IgD-negative memory B cell (primary cell): ENCODE measurements at regions not wholly inside any gene's neighbourhood (a gene's known extent, or its start where the extent isn't known, plus 50 kb on each side); places are given as distances from the start of the nearest gene placed in this dataset.
"Not testable (repeated sequence)": the region's sequence is repeated elsewhere in the genome, so short reads cannot be mapped to it uniquely, and the experiment has no call there.

Experiments used
- H3K27ac Mint-ChIP-seq, 3 donors: one replicate each; pipeline ENCODE4 v1.8.0; 2020 to 2022; ENCODE audit warnings: mild to moderate bottlenecking in 3 of 3, mixed read lengths in 3 of 3, moderate library complexity in 1 of 3
- H3K27me3 Mint-ChIP-seq: one replicate; pipeline ENCODE4 v1.8.0; 2021; ENCODE audit warnings: mixed read lengths
- H3K36me3 Mint-ChIP-seq: one replicate; pipeline ENCODE4 v1.8.0; 2020; ENCODE audit warnings: mild to moderate bottlenecking, mixed read lengths
- H3K4me1 Mint-ChIP-seq, 3 donors: one replicate each; pipeline ENCODE4 v1.8.0; 2020 to 2022; ENCODE audit warnings: mixed read lengths in 3 of 3, mild to moderate bottlenecking in 1 of 3
- H3K4me3 Mint-ChIP-seq, 4 donors: one replicate each; pipeline ENCODE4 v1.8.0; 2020 to 2022; ENCODE audit warnings: mild to moderate bottlenecking in 4 of 4, mixed read lengths in 4 of 4, moderate library complexity in 3 of 4
- H3K9me3 Mint-ChIP-seq, 3 donors: one replicate each; pipeline ENCODE4 v1.8.0; 2020 to 2021; ENCODE audit warnings: mixed read lengths in 3 of 3, mild to moderate bottlenecking in 1 of 3

GRCh38 chr2:226483143-226483542, 316.5 kb downstream of the IRS1 start:
- peaks cover 5% of the 10 kb centered on the region for H3K27me3 Mint-ChIP-seq
- no peaks in the 10 kb centered on the region for H3K36me3 Mint-ChIP-seq
- H3K4me3 Mint-ChIP-seq: no peak overlapping the region
- H3K9me3 Mint-ChIP-seq: no peaks in the 10 kb centered on the region
- H3K4me1 Mint-ChIP-seq: no peaks in the 10 kb centered on the region
- no peak overlapping the region for H3K27ac Mint-ChIP-seq

DNA sequence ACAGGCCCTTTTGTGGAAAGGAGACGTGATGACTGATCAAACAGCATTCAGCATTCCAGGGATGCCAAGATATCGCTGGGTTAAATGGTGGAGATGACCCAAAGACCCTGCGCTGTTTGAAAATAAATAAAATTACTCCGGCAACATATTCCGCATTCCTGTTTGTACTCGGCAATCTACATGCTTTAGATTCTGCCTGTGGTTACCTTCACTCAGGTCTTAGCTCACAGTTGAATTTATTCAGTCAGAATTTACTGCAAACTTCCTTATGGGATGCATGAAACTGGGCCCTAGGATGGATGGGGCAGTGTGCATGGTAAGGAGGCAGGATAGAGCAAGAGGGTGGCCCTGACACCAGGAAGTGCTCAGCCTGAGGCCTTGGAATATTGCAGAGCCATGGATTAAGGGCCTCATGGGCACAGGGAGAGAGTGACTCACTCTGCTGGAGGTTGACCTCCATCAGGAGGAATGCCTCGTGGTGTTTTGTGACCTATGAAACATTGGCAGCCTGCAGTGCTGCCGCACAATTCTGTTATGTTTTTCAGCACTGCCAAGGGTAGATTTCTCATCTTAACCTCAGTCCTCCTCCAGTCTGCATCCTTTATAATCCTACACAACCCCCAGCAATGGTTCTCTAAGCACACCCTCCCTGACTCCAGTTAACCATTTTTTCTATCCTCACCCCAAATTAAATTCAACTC, 321.4 kb downstream of the IRS1 start:
- Mint-ChIP-seq H3K4me3 (no peak overlapping the region), H3K36me3 (no peaks in the 10 kb centered on the region), H3K27me3 (no peaks in the 10 kb centered on the region), H3K4me1 (no peaks in the 10 kb centered on the region), H3K27ac (no peak overlapping the region), H3K9me3 (peaks cover 0 to 1% (median 0%) of the 10 kb centered on the region in 3 donors)

GRCh38 chr2:226477221-226478108, 322.2 kb downstream of the IRS1 start:
- H3K27me3 Mint-ChIP-seq: no peaks in the 10 kb centered on the region
- H3K9me3 Mint-ChIP-seq: peaks cover 0 to 6% (median 1%) of the 10 kb centered on the region in 3 donors
- H3K27ac Mint-ChIP-seq: no peak overlapping the region
- no peaks in the 10 kb centered on the region for H3K4me1 Mint-ChIP-seq
- no peak overlapping the region for H3K4me3 Mint-ChIP-seq
- H3K36me3 Mint-ChIP-seq: no peaks in the 10 kb centered on the region

- Mint-ChIP-seq H3K9me3 (peaks cover 0 to 6% (median 1%) of the 10 kb centered on the region in 3 donors), H3K4me3 (no peak overlapping the region), H3K27ac (no peak overlapping the region), H3K4me1 (no peaks in the 10 kb centered on the region), H3K36me3 (no peaks in the 10 kb centered on the region), H3K27me3 (no peaks in the 10 kb centered on the region)
Observed at GRCh38 chr2:226475650-226476049, 324.0 kb downstream of the IRS1 start.

DNA sequence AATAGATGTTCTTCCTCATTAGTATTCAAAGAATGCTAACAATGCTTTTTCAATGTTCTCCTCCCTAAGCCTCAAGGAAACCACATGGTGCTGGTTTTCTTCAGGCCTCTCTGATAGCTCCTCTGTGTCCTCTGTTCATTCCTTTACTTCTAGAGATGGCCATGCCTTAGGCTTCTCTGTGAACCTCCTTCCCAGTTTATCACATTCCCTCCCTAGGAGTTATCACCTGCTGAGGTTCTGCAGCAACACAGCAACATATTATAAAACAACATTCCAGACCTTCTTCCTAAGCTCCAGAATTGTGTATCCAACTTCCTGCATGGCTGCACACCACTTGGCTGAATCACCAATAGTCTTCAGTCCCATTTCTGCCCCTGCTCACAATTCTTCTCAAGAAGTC, 325.5 kb downstream of the IRS1 start:
- H3K27ac Mint-ChIP-seq: no peak overlapping the region
- H3K36me3 Mint-ChIP-seq: no peaks in the 10 kb centered on the region
- no peak overlapping the region for H3K4me3 Mint-ChIP-seq
- peaks cover 0 to 6% (median 1%) of the 10 kb centered on the region in 3 donors for H3K9me3 Mint-ChIP-seq
- no peaks in the 10 kb centered on the region for H3K27me3 Mint-ChIP-seq
- H3K4me1 Mint-ChIP-seq: no peaks in the 10 kb centered on the region

GRCh38 chr2:226471987-226472470, 327.6 kb downstream of the IRS1 start:
- Mint-ChIP-seq H3K4me1 (no peaks in the 10 kb centered on the region), H3K9me3 (peaks cover 0 to 6% (median 1%) of the 10 kb centered on the region in 3 donors), H3K27me3 (no peaks in the 10 kb centered on the region), H3K36me3 (no peaks in the 10 kb centered on the region), H3K4me3 (no peak overlapping the region), H3K27ac (no peak overlapping the region)

- H3K27ac Mint-ChIP-seq: no peak overlapping the region
- no peaks in the 10 kb centered on the region for H3K27me3 Mint-ChIP-seq
- peaks cover 0 to 4% (median 3%) of the 10 kb centered on the region in 3 donors for H3K9me3 Mint-ChIP-seq
- H3K4me1 Mint-ChIP-seq: no peaks in the 10 kb centered on the region
- no peaks in the 10 kb centered on the region for H3K36me3 Mint-ChIP-seq
- H3K4me3 Mint-ChIP-seq: no peak overlapping the region
Observed at GRCh38 chr2:226467633-226468032, 332.0 kb downstream of the IRS1 start.

- no peak overlapping the region for H3K27ac Mint-ChIP-seq
Observed at GRCh38 chr2:226467221-226467620, 332.4 kb downstream of the IRS1 start.

DNA sequence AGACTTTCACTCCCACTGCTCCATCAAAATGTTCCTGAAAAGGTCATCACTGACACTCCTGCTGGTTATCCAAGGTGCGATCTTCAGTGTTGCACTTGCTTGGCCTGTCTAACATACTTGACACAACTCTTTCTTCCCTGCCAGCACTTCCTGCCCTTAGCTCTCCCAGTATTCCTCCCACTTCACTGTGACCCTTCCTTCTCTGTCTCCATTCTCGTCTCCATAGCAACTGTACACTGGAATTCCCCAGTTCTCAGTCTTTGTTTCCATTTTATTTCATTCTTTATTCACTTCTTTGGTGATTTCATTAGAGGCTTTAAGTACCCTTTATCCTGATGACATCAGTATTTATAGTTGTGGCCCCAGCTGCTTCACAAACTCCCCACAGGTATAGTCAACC, 333.0 kb downstream of the IRS1 start:
- Mint-ChIP-seq H3K36me3 (no peaks in the 10 kb centered on the region), H3K27me3 (no peaks in the 10 kb centered on the region), H3K4me3 (no peak overlapping the region), H3K9me3 (peaks cover 0 to 12% (median 9%) of the 10 kb centered on the region in 3 donors), H3K27ac (no peak overlapping the region), H3K4me1 (no peaks in the 10 kb centered on the region)

More at GRCh38 chr2:226467221-226467620, 332.4 kb downstream of the IRS1 start:
- Mint-ChIP-seq H3K4me1 (no peaks in the 10 kb centered on the region), H3K27me3 (no peaks in the 10 kb centered on the region), H3K9me3 (peaks cover 0 to 8% (median 8%) of the 10 kb centered on the region in 3 donors), H3K4me3 (no peak overlapping the region), H3K36me3 (no peaks in the 10 kb centered on the region)

DNA sequence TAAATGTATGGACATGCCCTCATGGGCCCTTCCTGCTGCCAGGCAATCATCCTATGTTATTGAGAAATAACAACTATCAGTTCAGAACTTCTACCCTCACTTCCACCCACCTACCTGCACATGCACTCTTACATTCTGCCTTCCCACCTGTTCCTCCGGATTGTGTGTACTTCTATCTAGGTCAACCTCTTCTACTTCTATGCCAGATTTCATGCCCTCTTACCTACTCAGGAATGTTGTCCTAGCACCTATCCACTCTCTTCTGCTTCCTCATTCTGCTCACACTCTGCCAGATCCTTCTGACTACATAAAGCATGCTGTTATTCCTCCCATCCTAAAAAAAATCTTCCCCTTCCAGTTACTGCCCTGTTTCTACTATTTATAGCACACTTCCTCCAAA, 333.5 kb downstream of the IRS1 start:
- Mint-ChIP-seq H3K36me3 (no peaks in the 10 kb centered on the region), H3K4me1 (no peaks in the 10 kb centered on the region), H3K9me3 (peaks cover 0 to 12% (median 9%) of the 10 kb centered on the region in 3 donors), H3K27me3 (no peaks in the 10 kb centered on the region), H3K27ac (no peak overlapping the region), H3K4me3 (no peak overlapping the region)

DNA sequence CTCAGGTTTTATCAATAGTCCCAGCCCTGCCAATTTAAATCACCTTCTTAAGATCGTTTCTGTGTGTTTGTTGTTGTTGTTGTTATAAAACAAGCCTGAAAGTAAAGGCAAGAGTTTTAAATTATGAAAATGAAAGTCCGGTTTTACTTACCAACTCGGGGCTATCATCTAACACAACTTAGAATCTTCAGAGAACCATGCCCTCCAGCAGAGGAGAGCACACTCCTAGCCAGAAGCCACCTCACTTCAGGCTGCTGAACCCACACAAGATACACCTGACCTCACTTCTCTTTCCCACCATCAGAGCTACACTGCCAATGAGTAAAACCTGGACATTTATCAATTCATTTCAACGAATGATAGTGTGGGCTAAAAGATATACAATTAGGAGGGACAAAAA, 335.2 kb downstream of the IRS1 start:
- Mint-ChIP-seq H3K4me1 (no peaks in the 10 kb centered on the region), H3K9me3 (peaks cover 0 to 12% (median 10%) of the 10 kb centered on the region in 3 donors), H3K4me3 (no peak overlapping the region), H3K36me3 (no peaks in the 10 kb centered on the region), H3K27me3 (no peaks in the 10 kb centered on the region), H3K27ac (no peak overlapping the region)

GRCh38 chr2:226463154-226463553, 336.5 kb downstream of the IRS1 start:
- Mint-ChIP-seq H3K27me3 (no peaks in the 10 kb centered on the region), H3K27ac (no peak overlapping the region), H3K9me3 (peaks cover 0 to 13% (median 12%) of the 10 kb centered on the region in 3 donors), H3K36me3 (no peaks in the 10 kb centered on the region), H3K4me1 (no peaks in the 10 kb centered on the region), H3K4me3 (no peak overlapping the region)

- no peaks in the 10 kb centered on the region for H3K36me3 Mint-ChIP-seq
- no peak overlapping the region for H3K27ac Mint-ChIP-seq
- peaks cover 0 to 13% (median 12%) of the 10 kb centered on the region in 3 donors for H3K9me3 Mint-ChIP-seq
- no peaks in the 10 kb centered on the region for H3K4me1 Mint-ChIP-seq
- no peak overlapping the region for H3K4me3 Mint-ChIP-seq
- no peaks in the 10 kb centered on the region for H3K27me3 Mint-ChIP-seq
Observed at GRCh38 chr2:226461981-226462380, 337.6 kb downstream of the IRS1 start.

- H3K9me3 Mint-ChIP-seq: peaks cover 4 to 11% (median 6%) of the 10 kb centered on the region in 3 donors
- H3K4me1 Mint-ChIP-seq, H3K27ac Mint-ChIP-seq, H3K4me3 Mint-ChIP-seq, H3K27me3 Mint-ChIP-seq, H3K36me3 Mint-ChIP-seq: not testable (repeated sequence)
Observed at GRCh38 chr2:226456144-226456543, 343.5 kb downstream of the IRS1 start.

- Mint-ChIP-seq H3K27me3 (peaks cover 7% of the 10 kb centered on the region), H3K4me1 (no peaks in the 10 kb centered on the region), H3K36me3 (peaks cover 4% of the 10 kb centered on the region), H3K27ac (no peak overlapping the region), H3K9me3 (peaks cover 4 to 7% (median 6%) of the 10 kb centered on the region in 3 donors), H3K4me3 (no peak overlapping the region)
Observed at GRCh38 chr2:226452768-226453167, 346.9 kb downstream of the IRS1 start.
